Middle frontal gyrus (tissue), 1 donor: ENCODE measurements at regions not wholly inside any gene's neighbourhood (a gene's known extent, or its start where the extent isn't known, plus 50 kb on each side); places are given as distances from the start of the nearest gene placed in this dataset.
"Not testable (repeated sequence)": the region's sequence is repeated elsewhere in the genome, so short reads cannot be mapped to it uniquely, and the experiment has no call there.

Source experiments
- DNase-seq: peaks from one replicate; pipeline ENCODE4 v3.0.0-alpha.2; 2015; ENCODE audit warnings: low spot score; ENCODE audit errors: extremely low spot score

DNA sequence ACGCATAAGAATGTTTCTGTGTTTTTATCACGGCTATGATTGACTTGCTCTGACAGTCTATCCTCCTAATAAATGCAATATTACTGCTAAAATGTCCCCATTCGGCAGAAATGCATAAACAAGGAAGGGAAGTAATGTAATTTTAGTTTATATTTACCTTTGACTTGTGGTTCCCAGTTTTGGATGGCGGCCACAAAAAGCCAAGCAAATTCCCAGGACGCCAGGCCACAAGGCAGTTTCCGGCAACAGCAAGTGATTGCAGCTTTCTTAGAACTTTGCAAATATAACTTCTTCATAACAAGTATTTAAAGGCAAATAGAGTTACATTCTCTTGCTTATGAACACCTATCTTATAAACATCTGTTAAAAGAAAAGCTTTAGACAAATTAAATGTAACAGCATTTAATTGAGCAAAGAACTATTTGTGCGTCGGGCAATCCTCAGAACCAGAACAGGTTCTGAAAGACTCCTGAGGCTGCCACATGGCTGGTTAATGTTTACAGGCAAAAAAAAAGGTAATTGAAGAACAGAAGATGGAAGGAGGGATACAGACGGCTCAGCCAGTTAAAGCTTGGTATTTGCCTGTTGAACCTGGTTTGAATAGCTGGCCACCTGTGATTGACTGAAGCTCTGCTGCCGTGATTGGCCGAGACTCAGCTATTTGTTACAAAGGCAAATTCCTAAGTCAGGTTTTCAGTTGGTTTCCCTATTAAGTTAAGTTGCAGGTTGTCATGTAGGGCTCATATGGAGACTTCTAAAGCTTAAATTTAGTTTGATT lies 80.8 kb downstream of the C21orf91 start:
- no peak for DNase-seq

GRCh38 chr21:17736072-17736471 lies 83.1 kb downstream of the C21orf91 start:
- no peak for DNase-seq

- no peak for DNase-seq
Observed at GRCh38 chr21:17733209-17733608, 85.9 kb downstream of the C21orf91 start.

- DNase-seq = no peak
Observed at GRCh38 chr21:17732306-17732705, 86.8 kb downstream of the C21orf91 start.

- DNase-seq = no peak
Observed at GRCh38 chr21:17731554-17731953, 87.6 kb downstream of the C21orf91 start.

DNA sequence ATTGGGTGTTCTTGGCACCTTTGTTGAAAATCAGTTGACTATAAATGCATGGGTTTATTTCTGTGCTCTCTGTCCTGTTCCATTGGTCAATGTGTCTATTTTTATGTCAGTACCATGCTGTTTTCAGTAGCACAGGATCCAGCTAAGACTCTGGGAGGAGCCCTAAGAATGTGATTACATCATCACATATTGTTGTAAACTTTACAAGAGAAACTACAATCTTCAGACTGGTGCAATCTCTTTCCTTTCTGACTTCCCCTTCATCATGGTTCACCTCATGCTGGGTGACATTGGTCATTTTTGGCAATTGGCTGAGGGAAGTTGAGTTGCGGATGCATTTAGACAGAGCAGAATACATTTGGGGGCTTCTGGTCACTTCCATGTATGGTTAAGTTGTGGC lies 88.4 kb downstream of the C21orf91 start:
- no peak for DNase-seq

GRCh38 chr21:17729455-17729854 lies 89.7 kb downstream of the C21orf91 start:
- DNase-seq = no peak

DNA sequence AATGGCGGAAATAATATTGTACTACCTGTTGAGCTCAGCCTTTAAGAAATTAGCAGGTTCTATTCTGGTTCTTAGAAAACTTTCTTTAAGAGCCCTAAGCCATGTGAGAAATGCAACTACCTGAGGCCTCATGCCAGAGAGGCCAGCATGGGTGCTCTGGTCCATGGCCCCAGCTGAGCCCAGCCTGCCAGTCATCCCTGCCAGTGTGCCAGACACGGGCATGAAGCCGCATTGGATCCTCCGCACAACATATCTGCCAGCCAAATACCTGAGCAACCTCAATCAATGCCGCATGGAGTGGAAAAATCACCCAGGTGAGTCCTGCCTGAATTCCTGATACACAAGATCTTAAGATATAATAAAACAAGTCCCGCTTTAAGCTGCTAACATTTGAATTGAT lies 91.8 kb downstream of the C21orf91 start:
- DNase-seq = no peak

GRCh38 chr21:17726047-17726829 lies 92.9 kb downstream of the C21orf91 start:
- no peak for DNase-seq

- DNase-seq = no peak
Observed at GRCh38 chr21:17725339-17725738, 93.8 kb downstream of the C21orf91 start.

DNA sequence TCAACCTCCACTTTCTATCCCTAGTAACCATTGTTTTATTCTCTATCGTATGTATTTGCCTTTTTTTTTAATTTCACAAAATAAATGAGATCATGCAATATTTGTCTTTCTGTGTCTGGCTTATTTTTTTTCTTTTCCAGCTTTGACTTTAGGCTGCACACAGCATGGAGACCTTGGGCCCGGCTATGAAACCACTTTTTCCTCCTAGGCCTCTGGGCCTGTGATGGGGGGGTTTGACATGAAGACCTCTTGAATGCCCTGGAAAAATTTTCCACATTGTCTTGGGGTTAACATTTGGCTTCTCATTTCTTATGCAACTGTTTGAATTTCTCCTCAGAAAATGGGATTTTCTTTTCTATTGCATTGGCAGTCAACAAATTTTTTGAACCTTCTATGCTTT lies 100.2 kb upstream of the BTG3 start:
- no peak for DNase-seq

- no peak for DNase-seq
Observed at GRCh38 chr21:17711896-17712295, 99.2 kb upstream of the BTG3 start.

- no peak for DNase-seq
Observed at GRCh38 chr21:17709266-17709611, 96.5 kb upstream of the BTG3 start.

DNA sequence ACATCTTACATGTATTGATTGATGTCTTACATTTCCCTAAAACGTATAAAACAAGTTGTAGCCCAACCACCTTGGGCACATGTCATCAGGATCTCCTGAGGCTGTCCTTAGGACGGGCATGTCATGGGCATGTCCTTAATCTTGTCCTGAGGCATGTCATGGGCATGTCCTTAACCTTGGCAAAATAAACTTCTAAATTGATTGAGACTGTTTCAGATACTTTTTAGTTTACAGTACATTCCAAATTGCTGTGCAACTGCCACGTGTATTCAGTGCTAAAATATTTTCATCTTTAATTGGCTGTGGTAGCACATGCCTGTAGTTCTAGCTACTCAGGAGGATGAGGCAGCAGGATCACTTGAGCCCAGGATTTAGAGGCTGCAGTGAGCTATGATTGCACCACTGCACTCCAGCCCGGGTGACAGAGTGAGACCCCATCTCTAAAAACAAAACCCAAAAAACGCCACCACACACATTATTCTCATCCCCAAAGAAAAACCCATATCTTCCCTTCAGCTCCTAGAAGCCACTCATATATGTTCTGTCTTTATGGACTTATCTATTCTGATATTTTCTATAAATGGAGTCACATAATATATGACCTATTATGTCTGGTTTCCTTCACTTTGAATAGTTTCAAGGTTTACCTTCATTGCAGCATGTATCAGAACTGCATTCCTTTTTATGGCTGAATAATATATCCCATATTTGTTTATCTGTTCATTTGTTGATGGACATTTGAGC lies 96.0 kb upstream of the BTG3 start:
- DNase-seq = no peak

DNA sequence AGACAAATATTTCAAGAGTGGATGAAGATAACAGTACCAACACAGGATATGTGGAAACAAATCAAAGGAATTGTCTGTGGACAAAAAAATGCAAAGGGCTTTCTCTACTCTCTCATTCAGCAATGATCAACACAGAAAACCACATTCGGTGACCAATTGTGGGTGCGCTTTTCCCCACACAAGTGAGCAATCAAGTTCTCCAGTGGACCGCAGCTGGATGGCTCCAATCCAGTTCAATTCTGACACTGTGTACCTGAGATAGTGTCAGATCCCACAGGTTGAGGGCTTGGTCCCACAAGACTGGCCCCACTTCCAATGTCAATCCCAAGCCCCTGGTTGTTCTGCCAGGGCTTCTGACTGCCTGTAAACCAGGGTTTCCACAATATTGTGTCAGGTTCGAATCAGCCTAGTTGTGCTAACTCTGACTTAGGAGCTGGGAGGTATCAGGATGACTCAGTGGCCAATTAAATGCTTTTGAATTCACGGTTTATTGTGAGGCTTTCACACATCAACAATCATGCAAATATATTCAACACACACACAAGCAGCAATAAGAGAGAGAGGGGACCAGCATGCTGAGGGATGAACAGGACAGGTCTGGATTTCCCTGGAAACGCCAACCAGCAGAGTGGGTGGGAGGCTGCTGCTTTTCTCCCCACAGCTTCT lies 87.0 kb upstream of the BTG3 start:
- DNase-seq = no peak

GRCh38 chr21:17697473-17697872 lies 84.8 kb upstream of the BTG3 start:
- DNase-seq = no peak

DNA sequence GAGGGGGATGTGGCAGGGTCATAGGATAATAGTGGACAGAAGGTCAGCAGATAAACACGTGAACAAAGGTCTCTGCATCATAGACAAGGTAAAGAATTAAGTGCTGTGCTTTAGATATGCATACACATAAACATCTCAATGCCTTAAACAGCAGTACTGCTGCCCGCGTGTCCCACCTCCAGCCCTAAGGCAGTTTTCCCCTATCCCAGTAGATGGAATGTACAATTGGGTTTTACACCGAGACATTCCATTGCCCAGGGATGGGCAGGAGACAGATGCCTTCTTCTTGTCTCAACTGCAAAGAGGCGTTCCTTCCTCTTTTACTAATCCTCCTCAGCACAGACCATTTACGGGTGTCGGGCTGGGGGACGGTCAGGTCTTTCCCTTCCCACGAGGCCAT lies 81.7 kb upstream of the BTG3 start:
- not testable (repeated sequence) for DNase-seq

DNA sequence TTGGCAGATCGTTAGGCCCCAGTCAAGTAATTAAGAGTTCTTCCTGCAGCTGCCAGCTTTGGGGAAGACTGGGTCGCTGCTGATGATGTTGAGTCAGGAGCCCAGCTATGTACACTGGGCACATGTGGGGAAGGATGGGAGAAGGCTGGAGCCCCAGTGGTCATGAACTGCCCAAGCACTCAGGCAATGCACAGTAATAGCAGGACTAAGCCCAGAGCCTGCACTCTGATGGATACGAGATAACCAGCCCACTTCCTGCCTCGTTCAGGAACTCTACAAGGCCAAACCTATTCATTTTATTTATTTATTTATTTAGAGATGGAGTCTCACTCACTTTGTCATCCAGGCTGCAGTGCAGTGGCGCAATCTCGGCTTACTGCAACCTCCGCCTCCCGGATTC lies 81.1 kb upstream of the BTG3 start:
- DNase-seq = no peak

GRCh38 chr21:17690078-17690494 lies 77.4 kb upstream of the BTG3 start:
- DNase-seq = no peak

DNA sequence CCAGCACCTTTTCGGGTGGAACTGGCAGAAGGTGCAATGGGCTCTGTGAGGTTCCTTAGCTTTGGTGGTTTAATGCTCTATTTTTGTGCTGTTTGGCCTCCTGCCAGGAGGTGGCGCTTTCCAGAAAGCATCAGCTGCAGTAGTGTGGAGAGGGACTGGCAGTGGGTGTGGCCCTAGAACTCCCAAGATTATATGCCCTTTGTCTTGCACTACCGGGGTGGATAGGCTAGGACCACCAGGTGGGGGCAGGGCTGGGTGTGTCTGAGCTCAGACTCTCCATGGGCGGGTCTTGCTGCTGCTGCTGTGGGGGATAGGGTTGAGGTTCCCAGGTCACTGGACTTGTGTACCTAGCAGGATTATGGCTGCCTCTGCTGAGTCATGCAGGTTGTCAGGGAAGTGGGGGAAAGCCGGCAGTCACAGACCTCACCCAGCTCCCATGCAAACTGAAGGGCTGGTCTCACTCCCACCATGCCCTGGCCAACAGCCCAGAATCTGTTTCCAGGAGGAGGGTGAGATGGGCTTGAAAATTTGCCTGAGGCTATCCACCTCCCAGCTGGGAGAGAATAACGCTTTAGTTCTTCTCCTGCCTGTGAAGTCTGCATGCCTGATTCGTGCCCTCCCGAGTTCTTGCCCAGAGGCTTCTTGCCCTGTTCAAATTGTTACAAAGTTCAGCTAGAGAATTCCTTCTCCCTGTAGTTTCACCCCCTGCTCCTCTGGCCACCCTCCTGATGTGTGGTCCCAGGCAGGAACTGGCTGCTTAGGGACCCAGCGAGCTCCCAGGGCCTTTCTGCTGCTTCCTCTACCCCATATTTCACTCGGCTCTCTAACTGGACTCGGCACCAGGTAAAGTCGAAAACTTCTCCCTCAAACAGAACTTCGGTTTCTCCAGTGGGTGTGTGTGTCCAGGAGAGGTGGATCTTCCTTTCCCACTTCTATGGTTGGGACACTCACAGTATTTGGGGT lies 76.5 kb upstream of the BTG3 start:
- DNase-seq = no peak

GRCh38 chr21:17682924-17683323 lies 70.2 kb upstream of the BTG3 start:
- no peak for DNase-seq
